GM12878 (cell line): ENCODE measurements at regions not wholly inside any gene's neighbourhood (a gene's known extent, or its start where the extent isn't known, plus 50 kb on each side); places are given as distances from the start of the nearest gene placed in this dataset.

Experiments used
- ATAC-seq: fragments of 200-7000 bp; cut with Tn5 transposase; 3 replicates; pipeline ENCODE4 v1.9.1; 2020; ENCODE audit warnings: mild to moderate bottlenecking, moderate library complexity
- BruUV-seq: library from RNA; stranded (reverse); fragments of 400-500 nt; replicated peaks from 2 replicates; lab custom pipeline; 2021; lab: Mats Ljungman, UMichigan
- CTCF ChIA-PET: fragments of 300-600 bp; sonication (Branson Sonifier 250); formaldehyde crosslinking; extraction: SDS; loops from one replicate; lab custom pipeline; 2021; ENCODE audit warnings: inconsistent platforms; lab: Yijun Ruan, JAX
- POLR2A ChIA-PET: fragments of 350-600 bp; formaldehyde crosslinking; extraction: SDS; loops from one replicate; lab custom pipeline; 2021; ENCODE audit warnings: inconsistent platforms; lab: Charles Lee
- RAD21 ChIA-PET: fragments of 300-600 bp; sonication (Branson Sonifier 250); formaldehyde crosslinking; loops from one replicate; lab custom pipeline; 2023; ENCODE audit warnings: antibody characterized with exemption; ENCODE audit not compliant: unreplicated experiment; lab: Charles Lee
- SMC1A ChIA-PET: fragments of 300-600 bp; sonication (Branson Sonifier 250); formaldehyde crosslinking; loops from one replicate; lab custom pipeline; 2023; ENCODE audit not compliant: unreplicated experiment, uncharacterized antibody; lab: Charles Lee
- DNase-seq: peaks from one replicate; pipeline ENCODE4 v3.0.0-alpha.2; 2011; ENCODE audit warnings: low read depth, low spot score
- FAIRE-seq: peaks from 3 replicates; lab custom pipeline; 2011; peaks lifted over from hg19 to GRCh38; lab: Jason Lieb, UNC
- H2AFZ ChIP-seq: 2 replicates; pipeline ENCODE4 v1.6.0; 2011; ENCODE audit warnings: low read depth, low read length, control low read depth; ENCODE audit not compliant: control insufficient read depth
- H3K27ac ChIP-seq: 2 replicates; pipeline ENCODE4 v1.5.1; 2011; ENCODE audit warnings: control low read depth; ENCODE audit not compliant: control insufficient read depth, insufficient read depth
- H3K27me3 ChIP-seq, 2 experiments: replicated peaks in 1 of 2; 2 replicates each; pipeline versions ENCODE4 v1.6.0 to v1.6.1; 2011; ENCODE audit warnings: low read length in 1 of 2; ENCODE audit not compliant: control insufficient read depth in 2 of 2, insufficient read depth in 2 of 2
- H3K36me3 ChIP-seq, 2 experiments: 2 replicates each; pipeline ENCODE4 v1.5.1; 2011; ENCODE audit warnings: low read length in 1 of 2; ENCODE audit not compliant: control insufficient read depth in 2 of 2, insufficient read depth in 2 of 2
- H3K4me1 ChIP-seq: 2 replicates; pipeline ENCODE4 v1.6.1; 2011; ENCODE audit warnings: mild to moderate bottlenecking, low read length, moderate library complexity, mixed read lengths; ENCODE audit not compliant: control insufficient read depth, insufficient read depth
- H3K4me2 ChIP-seq: 2 replicates; pipeline ENCODE4 v1.6.0; 2011; ENCODE audit warnings: control low read depth; ENCODE audit not compliant: control insufficient read depth, insufficient read depth
- H3K4me3 ChIP-seq: fragments of 200-600 bp; sonication (generic); 2 replicates; pipeline ENCODE4 v1.5.1; 2016
- H3K79me2 ChIP-seq: 2 replicates; pipeline ENCODE4 v1.6.0; 2011; ENCODE audit warnings: low read length; ENCODE audit not compliant: control insufficient read depth, insufficient read depth
- H3K9ac ChIP-seq: 2 replicates; pipeline ENCODE4 v1.8.0; 2011; ENCODE audit warnings: low read length, control low read depth, mixed read lengths; ENCODE audit not compliant: control insufficient read depth, insufficient read depth
- H3K9me3 ChIP-seq: replicated peaks from 3 replicates; pipeline ENCODE4 v1.5.1; 2011; ENCODE audit warnings: mild to moderate bottlenecking, low read length; ENCODE audit not compliant: control insufficient read depth, insufficient read depth
- H4K20me1 ChIP-seq: 2 replicates; pipeline ENCODE4 v1.6.0; 2011; ENCODE audit not compliant: control insufficient read depth, insufficient read depth
- HDGF ChIP-seq: fragments of 450-650 bp; IDR thresholded peaks from 2 replicates; pipeline ENCODE4 v1.6.1; 2016; ENCODE audit warnings: antibody characterized with exemption
- NFIC ChIP-seq: IDR thresholded peaks from 2 replicates; pipeline ENCODE4 v1.6.1; 2012; ENCODE audit warnings: low read depth, mild to moderate bottlenecking, inconsistent platforms, low read length, moderate library complexity
- PRDM15 ChIP-seq: fragments of 450-650 bp; formaldehyde crosslinking; IDR thresholded peaks from 2 replicates; pipeline ENCODE4 v1.4.0; 2020; ENCODE audit warnings: mild to moderate bottlenecking, moderate library complexity
- ZNF24 ChIP-seq: fragments of 450-650 bp; IDR thresholded peaks from 2 replicates; pipeline ENCODE4 v1.6.1; 2017; ENCODE audit warnings: antibody characterized with exemption, mild to moderate bottlenecking
- in situ Hi-C: fragments of 300-500 bp; cut with MboI; formaldehyde crosslinking; loops from 9 replicates; pipeline ENCODE4 v1.14.3; 2018; ENCODE audit warnings: mixed read lengths
- intact Hi-C: fragments of 100-400 bp; cut with micrococcal nuclease; formaldehyde crosslinking; loops from one replicate; pipeline ENCODE4 v1.14.2; 2022; ENCODE audit not compliant: unreplicated experiment

- FAIRE-seq, result no peak
- SMC1A ChIA-PET, result no interaction called here
- POLR2A ChIA-PET, result no interaction called here
Measured at GRCh38 chr3:191783024-191783423, 322.1 kb downstream of the PYDC2 start.

More at GRCh38 chr3:191783024-191783423, 322.1 kb downstream of the PYDC2 start:
- Histone ChIP-seq H3K27ac (no peak overlapping the region), H2AFZ (no peak overlapping the region), H4K20me1 (no peaks in the 10 kb centered on the region), H3K4me3 (no peak overlapping the region), H3K4me2 (no peak overlapping the region), H3K79me2 (no peaks in the 10 kb centered on the region), H3K4me1 (no peaks in the 10 kb centered on the region), H3K27me3 (no peaks in the 10 kb centered on the region), H3K9ac (no peak overlapping the region), H3K9me3 (no peaks in the 10 kb centered on the region), H3K36me3 (no peaks in the 10 kb centered on the region)
- RAD21 ChIA-PET, result no interaction called here
- TF ChIP-seq HDGF, result no peak
- TF ChIP-seq NFIC, result no peak
- no peak for TF ChIP-seq ZNF24
- no peak for TF ChIP-seq PRDM15 (CRISPR knock-in tag)
- intact Hi-C loops (no loop called here), in situ Hi-C loops (no loop called here)
- ATAC-seq (no peak), DNase-seq (no peak)
- CTCF ChIA-PET, result no interaction called here
- BruUV-seq, result no TSS peak
